HG03469 (cell line): ENCODE measurements at regions not wholly inside any gene's neighbourhood (a gene's known extent, or its start where the extent isn't known, plus 50 kb on each side); places are given as distances from the start of the nearest gene placed in this dataset.
"Not testable (repeated sequence)": the region's sequence is repeated elsewhere in the genome, so short reads cannot be mapped to it uniquely, and the experiment has no call there.

Experiments
- ATAC-seq: cut with Tn5 transposase; IDR thresholded peaks from one replicate; pipeline ENCODE4 v1.9.1; 2021; ENCODE audit warnings: mild to moderate bottlenecking, moderate library complexity, moderate number of reproducible peaks; ENCODE audit not compliant: unreplicated experiment

DNA sequence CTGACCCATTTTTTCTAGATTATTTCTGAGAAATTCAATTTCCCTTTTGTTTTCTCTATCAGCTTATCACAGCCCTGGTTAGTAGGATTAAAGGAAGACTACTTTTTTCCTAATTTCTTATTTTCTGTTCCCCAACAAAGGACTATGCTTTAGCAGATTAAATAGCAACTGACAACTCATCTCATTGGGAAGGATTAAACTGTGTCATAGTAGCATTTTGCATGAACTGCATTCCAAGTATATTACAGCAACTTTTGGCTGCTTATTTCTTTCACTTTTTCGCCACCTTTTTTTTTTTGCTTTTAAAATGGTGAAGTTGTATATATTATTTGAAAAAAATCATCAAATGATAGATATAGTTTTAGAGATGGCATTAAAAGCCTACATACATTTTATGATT lies 570.3 kb downstream of the FBXO15 start:
- no peak for ATAC-seq

DNA sequence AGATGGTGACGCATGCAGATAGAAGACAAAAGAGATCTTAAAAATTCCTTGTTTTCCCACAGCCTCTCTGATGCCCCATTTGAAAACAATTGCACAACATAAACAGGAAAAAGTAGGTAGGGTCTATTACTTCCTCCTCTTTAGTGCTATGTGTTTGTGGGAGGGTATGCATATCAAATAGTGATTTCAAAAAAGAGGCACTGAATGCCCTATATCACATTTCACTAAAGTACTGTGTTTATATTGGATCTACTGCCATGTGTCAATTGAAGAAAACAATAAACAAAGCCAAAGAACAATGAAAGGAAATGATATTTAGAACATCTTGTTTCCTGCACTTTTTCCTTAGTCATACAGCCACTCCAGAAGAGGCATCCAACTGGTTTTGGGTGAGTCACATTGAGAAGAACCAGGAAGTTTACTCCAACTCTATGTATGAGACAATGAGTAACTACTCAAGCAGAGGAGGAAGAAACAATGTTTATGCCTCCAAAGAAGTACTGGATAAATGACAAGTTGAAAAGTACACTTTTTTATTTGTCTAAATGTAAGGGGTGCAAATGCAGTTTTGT lies 583.6 kb downstream of the FBXO15 start:
- no peak for ATAC-seq

DNA sequence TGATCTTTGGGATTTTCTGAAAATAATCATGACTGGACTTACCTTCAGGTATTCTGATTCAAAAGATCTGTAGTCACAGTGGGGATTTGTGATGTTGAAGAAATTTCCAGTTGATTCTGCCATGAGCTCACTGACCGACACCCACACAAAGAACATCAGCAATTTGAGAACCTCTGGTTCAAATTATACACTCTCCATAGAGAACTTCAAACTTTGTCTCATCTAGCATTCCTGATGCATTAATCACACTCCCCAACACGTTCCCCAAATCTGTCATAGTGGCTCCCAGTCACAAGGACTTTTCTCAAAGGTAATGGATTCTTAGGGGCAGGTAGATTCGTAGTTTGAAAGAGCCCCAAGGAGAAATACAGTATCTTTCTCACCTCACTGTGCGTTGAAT lies 584.3 kb downstream of the FBXO15 start:
- ATAC-seq: no peak

DNA sequence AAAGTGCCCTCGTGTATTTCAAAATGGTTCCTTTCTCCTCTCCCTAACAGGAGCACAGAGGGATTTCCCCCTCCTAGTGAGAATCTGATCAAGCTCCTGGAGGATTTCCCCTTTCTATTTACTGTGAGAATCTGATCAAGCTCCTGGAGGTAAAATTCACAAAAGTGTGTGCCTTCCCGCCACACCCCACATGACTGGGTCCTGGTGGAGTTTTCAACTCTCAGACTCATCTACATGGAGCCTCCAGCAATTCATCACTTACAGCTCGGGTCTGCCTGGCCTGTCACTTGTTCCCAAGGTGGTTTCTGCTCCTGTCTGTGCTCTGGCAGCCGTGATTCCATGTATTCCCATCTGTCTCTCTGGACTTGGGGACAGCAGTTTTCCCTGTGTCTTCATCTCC lies 590.7 kb downstream of the FBXO15 start:
- no peak for ATAC-seq

DNA sequence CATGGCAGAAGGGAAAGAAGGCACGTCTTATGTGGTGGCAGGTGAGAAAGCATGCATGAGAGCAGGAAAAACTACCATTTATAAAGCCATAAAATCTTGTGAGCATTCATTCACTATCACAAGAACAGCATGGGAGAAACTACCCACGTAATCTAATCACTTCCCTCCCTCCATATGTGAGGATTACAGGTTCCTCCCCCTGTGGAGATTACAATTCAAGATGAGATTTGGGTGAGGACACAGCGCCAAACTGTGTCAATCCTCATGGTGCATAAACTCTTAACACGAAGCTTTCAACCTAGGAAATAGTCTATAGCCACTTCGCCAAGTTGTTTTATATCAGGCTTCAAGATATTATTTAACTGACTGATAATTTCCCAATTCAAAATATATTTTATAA lies 595.5 kb downstream of the FBXO15 start:
- ATAC-seq: no peak

DNA sequence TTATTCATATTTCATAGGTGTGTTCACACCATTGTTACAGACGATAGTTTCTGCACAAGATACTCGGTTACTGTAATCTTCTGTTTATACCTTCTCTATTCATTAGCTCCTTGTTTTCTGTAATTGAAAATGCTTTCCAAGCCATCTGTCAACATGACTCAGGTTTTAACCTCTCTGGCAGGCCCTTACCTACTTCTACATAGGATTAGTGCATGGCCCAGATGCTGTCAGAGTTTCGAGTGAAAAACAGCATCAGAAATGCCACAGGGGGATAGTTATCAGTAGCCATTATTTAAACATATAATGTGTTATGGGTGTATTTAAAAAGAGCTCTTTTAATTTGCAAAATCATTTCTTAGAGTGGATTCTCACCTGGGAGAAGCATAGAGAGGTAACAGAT lies 596.4 kb downstream of the FBXO15 start:
- no peak for ATAC-seq

DNA sequence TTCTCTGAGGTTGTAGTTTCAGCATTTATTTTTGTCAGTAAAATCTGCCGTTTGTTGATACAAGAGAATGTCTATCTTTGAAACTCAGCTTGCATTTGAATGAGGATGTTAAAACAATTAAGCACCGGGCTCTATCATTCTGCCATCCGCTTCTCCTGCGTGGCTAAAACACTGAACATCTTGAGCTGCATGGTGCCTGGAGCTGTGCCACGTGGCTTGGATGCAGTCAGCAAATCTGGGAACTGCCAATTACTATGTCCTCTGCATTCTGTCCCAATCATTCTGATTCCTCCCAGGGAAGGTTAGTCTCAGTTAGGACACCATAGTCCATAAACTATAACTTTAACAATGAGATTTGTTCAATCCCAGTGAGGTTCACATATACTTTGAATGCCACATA lies 598.4 kb downstream of the FBXO15 start:
- ATAC-seq: no peak

DNA sequence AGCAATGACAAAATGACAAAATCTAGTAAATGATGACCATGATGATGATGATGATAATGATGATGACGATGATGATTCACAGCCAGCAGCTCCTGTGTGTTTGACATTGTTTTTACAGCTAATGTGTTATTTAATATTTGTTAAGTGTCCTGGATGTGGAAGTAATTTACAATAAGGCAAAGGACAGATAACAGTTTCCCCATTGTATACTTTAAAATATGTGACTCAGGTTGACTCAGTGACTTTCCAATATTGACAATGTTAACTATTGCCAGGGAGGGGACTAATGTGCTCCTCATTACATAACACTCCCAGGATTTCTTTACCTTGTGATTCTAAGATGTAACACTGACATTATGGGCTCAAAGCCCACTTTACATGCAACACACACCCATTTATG lies 602.2 kb downstream of the FBXO15 start:
- ATAC-seq: no peak

DNA sequence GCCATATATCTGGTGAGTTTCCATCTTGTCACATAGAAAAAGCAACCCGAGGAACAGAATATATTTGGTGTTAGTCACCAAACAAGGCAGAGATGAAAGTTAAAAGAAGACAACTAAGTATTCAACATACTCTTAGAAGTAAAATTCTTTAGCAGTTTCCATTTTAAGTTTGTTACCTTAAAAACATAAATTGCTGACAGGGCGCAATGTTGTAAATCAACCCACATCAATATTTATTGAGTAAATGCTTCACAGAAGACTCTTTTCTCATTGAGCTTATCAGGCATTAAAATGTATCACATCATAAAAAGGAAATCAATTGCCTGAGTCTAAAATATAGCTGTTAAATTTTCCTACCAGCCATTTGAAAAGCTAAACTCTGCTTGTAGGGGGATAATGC lies 603.0 kb downstream of the FBXO15 start:
- no peak for ATAC-seq

DNA sequence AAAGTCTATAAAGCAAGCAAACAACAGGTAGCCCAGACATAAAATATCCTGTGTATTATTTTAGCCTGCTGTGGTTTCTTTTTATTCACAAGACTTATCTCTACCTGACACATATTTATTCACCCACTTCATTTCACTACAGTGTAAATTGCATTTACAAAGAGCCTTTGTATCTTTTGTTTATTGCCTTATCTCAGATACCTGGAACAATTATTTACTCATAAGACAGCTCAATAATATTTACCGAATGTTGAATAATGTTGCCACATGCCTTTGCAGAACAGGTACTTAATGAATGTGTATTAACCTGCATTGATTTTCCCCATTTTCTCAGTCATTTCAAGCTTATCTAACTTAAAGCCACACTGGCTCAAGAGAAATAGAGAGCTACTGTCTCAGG lies 603.6 kb downstream of the FBXO15 start:
- ATAC-seq: no peak

DNA sequence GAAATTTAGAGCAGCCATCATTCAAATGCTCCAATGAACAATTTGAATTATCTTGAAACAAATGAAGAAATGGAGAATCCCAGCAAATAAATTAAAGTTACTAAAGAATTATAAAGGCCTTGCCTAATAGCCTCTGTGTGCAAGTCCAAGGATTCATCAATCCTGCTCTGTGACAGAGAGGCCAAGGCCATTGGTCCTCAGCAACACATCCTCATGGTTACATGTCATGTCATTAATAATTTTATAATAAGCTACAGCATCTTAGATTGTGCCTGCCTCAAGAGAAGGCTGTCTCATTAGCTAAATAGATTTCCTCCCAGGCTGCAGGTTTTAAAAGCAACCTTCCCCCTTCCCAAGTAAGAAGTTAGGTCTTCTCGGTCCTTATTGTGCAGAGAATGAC lies 611.6 kb downstream of the FBXO15 start:
- no peak for ATAC-seq

DNA sequence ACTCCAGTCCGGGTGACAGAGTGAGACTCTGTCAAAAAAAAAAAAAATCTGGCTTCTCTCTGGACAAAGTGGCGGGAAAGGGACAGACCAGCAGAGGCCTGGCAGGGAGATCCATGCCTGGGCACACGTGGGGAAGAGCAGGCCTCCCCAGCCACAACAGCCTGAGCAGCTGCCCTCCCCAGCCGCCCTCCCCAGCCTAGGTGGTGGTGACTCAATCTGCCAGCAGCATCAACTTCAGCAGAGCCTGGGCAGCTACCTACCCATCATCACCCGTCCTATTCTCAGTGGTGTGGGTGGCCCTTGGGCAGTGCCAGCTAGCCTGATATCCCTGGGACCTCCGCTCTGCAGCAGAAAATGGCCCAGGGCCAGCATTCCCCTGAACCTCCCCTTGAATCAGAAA lies 612.4 kb downstream of the FBXO15 start:
- ATAC-seq: no peak

DNA sequence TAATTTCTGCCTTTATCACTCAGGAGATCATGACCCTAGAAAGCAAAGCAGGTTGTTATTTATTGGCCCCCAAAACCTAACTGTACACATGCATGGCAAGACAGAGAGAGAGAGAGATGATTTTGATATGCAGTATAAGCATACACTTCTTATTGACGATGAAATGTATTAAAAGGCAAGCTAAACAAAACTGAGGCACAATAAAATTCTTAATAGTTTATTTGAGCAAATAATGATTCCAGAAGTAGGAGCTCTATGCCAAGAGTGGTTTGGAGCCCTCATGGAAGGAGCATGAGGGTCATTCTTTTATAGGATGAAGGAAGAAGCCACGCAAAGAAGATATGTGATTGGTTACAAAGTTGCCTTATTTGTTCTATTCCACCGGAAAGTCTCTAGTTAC lies 616.0 kb downstream of the FBXO15 start:
- no peak for ATAC-seq

DNA sequence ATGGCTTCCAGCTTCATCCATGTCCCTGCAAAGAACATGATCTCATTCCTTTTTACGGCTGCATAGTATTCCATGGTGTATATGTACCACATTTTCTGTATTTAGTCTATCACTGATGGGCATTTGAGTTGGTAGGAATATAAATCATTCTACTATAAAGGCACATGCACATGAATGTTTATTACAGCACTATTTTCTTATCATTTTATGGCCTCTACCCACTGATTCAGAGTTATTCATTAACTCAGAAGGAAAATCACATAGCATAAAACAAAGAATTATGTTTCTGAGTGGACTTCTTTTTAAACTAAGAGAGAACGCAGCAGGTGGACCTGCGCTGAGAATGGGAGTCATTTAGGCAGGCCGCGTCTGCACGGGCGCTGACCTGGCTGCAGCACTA lies 619.6 kb downstream of the FBXO15 start:
- no peak for ATAC-seq

DNA sequence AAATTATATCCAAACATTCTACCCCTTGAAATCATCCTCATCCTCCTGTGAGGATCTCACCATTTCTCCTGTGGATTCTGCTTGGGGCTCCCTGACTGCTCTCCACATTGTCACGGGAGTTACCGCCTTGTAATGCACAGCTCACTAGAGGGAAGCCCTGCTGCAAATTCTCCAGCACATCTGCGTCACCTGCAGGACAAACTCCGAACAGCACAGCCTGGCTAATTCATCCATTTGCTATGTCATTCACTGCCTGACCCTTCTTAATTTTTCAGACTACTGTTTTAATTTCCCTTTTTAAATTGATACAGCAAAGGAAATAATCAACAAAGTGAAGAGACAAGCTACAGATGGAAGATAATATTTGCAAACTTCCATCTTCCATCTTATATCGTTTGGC lies 627.4 kb downstream of the FBXO15 start:
- no peak for ATAC-seq

DNA sequence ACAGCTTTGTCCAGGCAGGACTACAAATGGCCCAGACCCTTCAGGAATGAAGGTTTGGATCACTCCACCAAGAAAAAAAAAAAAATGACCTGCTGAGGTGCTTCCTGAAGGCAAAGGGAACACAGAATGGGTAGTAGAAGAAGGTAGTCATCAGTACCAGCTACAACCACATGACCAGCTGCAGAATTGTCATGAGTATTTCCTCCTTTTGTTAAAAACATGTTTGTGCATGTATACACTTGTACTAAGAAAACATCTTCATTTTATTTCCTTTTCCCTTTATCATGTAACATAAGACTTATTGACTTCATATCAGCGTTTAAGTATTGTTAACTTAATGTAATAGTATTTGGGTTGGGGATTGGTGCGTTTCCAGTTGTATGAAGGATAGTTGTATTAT lies 631.6 kb downstream of the FBXO15 start:
- not testable (repeated sequence) for ATAC-seq

DNA sequence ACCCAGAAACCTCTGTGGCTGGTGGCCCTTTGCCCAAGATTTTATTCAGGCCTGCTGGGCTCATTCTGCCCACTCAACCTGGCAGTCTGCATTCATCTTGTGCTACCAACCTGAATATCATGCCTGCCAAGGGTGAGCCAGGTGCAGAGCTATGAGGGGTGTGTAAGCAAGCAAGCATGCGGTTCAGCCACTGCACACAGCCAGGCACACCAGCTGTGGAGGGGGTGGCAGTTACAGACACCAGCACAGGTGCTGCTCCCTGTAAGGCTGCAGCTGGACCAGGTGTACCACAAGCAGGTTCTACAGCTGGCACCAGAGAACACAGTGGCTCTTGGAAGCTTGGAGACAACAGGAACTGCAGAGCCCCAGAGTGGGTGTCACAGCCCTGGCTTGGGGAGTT lies 633.2 kb downstream of the FBXO15 start:
- ATAC-seq: no peak

DNA sequence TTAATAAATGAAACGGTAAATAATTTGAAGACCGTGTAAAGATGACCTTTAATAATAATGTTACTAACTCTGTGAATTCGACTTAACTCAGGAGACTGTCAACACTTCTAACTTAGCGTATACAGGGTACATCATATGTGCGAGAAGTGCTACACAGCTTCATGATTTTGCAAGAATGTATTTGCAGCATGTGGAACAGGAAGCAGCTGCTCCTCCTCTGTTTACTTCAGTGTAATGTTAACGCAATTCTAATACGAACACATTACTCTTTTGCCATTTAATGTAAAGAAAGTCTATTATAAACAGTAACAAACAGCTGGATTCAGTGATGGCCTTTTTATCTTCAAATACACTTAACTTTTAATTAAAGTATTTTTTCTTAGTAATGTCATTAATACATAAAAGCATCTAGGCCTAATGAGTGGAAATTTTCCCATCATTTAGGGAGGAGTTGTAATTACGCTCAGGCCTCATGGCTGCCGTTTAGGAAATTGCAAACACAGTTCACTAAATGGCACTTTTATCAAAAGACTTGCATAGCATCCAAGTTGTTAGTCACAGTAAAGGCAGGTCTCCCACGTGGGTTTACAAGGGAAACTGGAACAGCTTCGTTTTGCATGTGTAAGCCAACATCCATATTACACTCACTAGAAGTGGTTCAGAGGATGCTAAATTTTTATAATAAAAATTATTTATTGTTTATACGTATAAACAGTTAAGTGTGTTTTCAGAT lies 635.7 kb downstream of the FBXO15 start:
- ATAC-seq: no peak

DNA sequence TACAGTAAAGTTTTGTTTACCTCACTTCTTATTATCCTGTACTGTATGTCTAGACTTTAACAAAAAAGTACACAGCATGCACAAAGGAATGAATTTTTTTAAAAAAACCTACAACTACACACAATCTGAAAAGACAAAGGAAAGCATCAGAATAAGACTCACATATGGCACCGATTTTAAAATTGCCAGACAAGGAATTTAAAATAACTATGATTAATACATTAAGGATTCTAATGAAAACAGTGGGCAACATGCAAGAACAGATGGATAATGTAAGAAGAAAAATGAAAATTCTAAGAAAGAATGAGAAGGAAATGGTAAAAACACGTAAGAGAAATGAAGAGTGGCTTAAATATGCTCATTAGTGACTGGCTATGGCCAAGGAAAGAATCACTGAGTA lies 638.2 kb downstream of the FBXO15 start:
- no peak for ATAC-seq

DNA sequence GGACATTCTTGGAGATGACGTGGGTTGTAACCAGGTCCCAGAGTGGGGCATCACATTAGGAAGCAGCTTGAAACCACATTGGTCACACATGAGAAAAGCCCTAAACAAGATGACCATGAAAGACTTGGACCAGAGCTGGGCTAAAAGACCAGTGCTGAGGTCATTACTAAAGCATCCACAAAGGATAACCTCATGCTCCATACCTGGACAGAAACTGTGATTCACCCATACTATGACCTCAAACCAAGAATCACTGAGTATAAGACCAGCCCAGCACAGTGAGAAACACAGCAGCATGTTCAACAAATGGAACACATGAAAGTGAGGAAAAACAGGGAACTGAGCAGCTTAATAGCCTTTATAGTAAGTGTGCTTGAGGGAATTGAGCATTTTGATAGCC lies 635.5 kb upstream of the NETO1 start:
- no peak for ATAC-seq

DNA sequence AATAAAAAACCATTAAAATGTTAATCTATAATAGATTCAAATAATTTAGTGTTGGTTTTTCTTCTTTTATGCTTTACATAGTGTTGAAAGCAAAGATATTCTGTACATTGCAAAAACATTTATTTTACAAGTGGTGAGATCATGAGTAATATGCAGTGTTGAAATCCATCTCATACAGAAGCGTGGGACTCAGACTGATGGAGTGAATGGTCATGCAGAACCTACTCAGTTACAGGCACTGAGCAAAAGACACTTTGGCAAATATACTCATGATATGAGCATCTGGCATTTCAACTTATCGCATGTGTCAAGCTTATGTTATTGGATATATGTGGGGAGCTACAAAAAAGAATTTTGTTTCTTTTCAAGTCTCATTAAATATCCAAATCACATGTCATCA lies 620.2 kb upstream of the NETO1 start:
- no peak for ATAC-seq

DNA sequence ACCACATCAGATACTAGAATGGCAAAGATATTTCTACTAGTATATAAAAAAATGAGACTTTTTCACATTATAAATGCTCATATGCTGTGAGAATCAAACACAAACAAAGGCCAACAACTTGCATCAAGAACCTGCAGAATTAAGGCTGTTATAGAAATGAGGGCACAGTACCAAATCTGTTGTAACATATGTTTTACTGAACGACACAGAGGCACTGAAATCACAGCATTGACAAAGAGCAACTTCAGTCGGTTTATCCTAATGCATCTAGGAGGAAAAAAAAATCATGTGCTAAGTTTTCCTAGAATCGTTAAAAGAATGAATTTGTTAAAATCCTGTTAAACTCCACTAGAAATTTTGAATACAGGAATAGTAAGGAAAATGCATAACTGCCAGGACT lies 617.4 kb upstream of the NETO1 start:
- ATAC-seq: no peak

DNA sequence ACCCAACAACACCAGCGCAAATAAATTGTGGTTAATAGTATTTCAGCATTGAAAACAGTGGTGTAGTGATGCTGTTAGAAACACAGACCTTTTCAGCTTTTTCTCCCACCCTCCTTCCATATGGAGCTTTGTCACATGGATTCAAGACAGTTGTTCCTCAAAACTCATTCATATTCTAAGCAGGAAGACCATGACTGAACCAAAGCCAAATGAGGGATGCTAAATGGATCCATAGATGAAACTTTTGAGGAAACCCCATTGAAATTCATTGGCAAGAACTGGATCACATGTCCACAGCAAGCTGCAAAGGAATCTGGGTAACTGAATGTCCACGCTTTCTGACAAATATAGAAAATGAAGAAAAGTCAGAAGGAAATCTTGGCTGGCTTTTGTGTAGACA lies 615.1 kb upstream of the NETO1 start:
- ATAC-seq: no peak
